ENCODE measurements at regions not wholly inside any gene's neighbourhood (a gene's known extent, or its start where the extent isn't known, plus 50 kb on each side); places are given as distances from the start of the nearest gene placed in this dataset.

DNA sequence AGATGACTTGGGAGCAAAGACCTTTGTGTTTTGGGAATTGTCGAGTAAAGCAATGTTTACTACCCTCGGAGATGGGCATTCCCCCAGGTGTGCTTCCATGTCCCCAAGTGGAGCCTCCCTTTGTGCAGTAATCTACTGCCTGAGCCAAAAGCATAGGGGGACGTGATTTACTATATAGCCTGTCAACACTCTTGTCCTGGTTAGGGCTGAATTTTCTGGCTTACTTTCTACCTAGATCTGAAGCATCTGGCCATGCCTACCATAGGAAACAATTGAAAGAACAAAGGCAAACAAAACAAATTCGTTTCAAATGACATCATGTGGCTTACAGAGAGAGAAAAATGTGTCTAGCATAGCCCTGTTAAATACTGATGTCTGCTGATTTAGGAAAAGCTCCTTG is 350.6 kb downstream of the SAMD5 start:
- DNase-seq (ENCODE audit: low read depth in 2 of 2) = no peak

DNA sequence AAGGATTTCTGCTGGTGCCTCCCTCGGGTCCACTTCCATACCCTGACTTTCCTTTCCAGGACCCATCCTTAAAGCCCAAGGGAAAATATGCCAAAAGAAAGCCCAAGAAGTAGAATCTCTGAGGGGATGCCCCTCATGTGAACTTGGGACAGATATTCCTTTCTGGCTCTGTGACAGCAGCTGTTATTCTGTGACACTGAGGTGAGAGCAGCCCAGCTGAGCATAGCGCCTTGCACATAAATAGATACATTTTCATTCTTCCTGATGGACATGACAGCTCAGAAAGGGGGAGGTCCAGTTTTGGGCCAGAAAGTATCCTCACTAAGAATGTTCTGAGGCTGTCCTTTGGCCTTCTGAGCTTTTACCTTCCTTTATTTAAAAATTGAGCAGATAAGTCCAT is 353.2 kb downstream of the SAMD5 start:
- DNase-seq (ENCODE audit: low read depth in 2 of 2) = no peak

DNA sequence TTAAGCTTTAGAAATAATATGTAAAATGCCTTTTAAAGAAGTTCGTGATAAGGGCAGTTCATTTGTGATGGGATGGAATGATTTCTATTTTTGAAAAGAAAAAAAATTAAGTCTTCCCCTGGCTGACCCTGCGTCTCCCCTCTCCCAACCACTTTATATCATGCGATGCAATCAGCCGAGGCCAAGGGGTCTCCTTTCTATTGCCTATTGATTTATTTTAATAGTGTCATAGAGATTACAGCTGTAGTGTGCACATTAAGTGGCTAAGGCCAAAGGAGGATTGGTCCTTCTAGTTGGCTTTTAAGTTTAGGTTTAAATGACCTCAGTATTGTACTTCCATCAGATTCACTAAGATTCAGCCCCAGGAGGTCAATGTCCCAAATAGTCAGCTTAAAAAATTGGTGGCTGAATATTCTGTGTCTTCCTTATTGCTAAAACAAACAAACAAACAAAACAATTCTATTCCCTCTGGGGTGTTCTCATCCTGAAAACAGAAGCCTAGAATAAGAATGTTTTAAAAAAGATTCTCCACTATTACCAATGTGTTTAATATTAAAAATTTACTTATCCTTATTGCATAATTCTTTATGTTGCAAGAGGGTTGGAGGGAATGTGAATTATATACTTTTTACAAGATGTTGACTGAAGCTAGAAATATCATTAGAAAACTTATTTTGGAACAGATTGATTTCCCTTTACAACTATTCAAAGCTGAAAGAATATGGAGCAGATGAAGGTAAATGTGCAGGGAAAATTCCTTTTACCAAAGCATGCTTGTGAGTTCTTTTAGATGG is 359.1 kb downstream of the SAMD5 start:
- DNase-seq (ENCODE audit: low read depth in 2 of 2) = no peak

DNA sequence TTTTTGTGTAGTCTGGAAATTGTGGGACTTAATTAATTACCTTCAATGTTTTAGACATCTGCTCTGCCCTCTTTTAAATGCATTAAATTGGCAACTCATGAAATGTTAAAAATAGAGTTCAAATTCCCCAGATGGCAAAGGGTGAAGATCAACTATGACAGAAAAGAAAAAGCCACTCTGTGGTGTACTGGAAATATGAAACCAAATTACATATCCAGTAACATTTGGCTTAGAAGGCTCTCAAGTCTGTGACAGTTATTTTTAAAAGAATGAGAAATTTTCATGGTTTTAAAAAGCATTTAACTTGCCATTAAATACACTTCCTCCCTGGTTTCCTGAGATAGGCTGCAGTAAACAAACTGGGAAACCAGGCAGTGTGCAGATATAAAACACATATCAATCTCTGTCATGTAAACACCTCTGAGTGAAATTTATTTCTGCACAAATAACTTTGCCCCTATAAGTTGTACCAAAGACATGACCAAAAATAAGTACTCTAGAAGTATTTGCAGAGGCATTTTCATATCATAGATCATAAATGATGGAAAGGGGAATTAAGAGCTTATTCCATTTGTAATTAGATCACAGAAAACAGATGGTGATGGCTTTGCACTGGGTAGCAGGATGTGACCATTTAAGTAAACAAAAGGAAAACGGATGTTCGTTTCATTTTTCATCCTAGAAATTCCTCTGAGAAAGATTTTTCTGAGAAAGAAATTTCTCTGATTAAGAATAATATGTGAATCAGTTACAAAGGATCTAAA is 360.1 kb downstream of the SAMD5 start:
- no peak for DNase-seq (ENCODE audit: low read depth in 2 of 2)

DNA sequence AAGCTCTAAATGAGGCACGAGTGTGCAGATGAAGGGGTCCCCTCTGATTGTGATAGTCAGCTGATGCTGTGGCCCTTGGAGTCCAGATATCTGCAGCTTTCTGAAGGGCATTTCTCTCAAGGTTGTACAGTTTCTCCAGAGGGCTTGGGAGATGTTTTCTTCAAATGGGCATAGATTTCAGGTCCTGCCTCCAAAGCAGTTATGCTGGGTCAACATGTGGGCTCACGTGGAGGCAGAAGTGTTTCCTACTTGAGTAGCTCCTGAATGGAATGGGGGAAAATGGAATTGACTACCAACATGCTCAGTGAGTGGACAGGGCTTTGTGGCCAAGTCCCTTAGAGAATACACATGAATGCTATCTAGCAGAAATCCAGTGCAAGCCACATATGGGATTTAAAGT is 360.7 kb downstream of the SAMD5 start:
- DNase-seq (ENCODE audit: low read depth in 2 of 2) = no peak

DNA sequence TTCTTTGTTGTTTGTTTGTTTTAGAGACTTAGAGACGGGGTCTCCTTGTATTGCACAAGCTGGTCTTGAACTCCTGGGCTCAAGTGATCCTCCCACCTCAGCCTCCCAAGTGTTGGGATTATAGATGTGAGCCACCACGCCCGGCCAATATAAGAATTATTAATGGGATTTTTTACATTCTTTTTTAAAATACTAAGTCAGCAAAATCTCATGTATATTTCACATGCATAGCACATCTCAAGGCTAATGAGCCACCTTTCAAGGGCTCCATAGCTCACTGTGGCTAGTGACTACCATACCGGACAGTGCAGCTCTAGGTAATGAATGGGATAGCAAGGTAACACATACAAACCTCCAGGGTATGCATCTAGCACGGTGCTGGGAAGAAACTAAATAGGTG is 361.4 kb downstream of the SAMD5 start:
- no peak for DNase-seq (ENCODE audit: low read depth in 2 of 2)

DNA sequence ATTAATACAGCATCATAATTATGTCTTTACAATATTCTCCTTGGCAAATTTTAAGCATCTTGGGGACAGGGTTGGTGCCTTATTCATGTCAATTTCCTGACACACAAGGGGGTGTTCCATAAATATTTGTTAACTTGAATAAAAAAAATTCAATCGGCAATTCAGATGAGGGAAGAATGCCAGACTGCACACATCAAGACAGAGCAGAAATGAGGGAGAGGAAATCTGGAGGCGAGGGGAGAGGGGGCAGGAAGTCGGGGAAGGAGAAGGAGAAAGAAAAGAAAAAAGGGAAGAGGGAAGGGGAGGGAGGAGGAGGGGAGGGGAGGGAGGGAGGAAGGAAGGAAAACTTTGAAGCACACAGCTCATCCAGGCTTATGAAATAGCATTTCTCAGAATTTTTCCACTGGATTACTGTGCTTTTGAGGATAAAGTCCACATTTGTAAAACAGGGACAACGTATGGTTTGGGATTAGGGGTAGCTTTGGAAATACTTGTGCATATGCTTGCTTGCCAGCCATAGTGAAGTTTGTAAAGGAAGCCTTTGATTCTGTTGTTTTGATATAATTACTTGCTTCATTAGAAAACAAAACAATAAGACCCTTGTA is 362.1 kb downstream of the SAMD5 start:
- no peak for DNase-seq (ENCODE audit: low read depth in 2 of 2)

DNA sequence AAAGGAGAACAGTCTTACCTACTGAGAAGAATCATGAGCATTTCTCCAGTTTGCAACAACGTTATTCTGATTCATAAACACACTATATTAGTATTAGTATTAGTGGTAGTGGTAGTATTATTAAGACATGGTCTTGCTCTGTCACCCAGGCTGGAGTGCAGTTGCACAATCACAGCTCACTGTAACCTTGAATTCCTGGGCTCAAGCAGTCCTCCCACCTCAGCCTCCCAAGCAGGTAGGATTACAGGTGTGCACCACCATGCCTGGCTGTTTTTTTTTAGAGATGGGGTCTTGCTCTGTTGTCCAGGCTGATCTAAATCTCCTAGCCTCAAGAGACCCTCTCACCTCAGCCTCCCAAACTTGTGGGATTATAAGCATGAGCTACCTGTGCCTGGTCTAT is 363.5 kb downstream of the SAMD5 start:
- DNase-seq (ENCODE audit: low read depth in 2 of 2) = no peak

DNA sequence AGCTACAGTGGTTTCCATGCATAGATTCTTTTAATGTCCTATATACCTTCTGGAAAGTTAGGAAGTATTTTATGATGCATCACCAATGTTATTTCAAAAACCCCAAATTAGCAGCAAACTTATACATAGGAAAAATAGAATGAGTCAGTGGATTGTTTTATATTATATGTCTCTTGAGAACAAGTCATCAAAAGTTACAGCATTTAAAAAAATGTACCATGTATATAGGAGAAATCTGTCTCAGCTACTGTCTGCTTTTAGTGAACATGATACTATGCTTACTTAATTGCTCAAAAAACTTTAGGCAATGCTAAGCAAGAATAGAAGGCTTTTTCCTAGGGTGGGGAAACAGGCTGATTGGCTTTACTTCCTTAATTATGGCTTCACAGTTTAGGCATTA is 365.3 kb downstream of the SAMD5 start:
- no peak for DNase-seq (ENCODE audit: low read depth in 2 of 2)

DNA sequence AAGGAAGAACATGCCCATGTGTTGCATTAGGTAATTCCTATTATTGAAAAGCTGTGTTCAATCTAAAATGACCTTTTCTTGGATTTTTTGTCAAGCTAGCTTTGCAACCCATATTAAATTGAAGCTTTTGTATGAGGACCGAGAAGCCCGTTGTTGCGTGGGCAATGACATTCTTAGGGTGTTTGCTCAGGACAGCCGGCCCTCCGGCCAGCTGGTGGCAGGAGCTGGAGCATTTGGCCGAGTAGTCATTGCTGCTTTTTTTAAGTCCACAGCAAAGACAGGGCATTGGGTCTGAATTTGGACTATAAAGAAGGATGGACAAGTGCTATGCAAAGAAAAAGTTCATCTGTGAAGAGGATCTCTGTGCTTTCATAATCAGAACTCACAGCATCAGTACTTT is 365.8 kb downstream of the SAMD5 start:
- DNase-seq (ENCODE audit: low read depth in 2 of 2) = no peak

DNA sequence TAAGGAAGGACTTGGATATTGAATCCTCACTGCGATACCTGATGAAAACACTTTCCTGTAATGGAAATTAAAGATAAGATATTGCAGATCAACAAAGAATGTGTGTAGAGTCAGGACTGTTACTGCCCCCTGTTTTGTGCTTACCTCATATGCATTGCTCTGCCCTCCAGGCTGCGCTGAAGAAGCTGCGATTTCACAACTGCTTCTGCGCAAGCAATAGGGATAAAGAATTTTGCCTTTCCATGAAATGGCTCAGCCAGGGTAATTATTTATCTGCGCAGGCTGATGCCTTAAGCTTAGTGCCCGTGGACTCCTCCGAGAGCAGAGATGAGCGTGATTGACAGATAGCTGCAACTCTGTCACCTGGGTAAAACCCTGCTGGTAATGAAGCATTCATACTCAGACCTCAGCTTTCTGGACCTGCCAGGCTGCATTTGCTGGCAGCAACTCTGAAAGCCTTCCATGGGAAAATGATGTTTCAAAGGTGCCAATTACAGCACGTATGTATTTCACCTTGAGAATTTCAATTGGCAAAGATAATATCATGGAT is 370.6 kb downstream of the SAMD5 start:
- no peak for DNase-seq (ENCODE audit: low read depth in 2 of 2)

DNA sequence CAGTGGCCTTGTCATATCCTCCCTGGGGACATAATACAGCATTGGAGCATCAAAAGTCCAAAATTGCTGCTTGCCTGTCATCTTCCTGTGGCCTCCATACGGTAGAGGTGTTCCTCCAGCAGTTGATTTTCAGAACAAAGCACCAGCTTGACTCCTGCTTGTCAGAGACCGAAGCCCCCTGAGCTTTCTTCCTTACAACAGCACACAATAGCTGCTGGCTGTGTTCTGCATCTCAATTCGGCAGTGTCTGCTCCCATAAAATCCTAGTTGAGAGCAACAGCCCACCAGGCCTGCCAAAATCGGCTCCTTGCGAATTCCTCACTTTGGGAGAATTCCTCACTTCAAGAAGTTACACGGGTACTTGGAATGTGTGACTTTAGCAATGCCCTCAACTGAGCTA is 372.9 kb downstream of the SAMD5 start:
- DNase-seq (ENCODE audit: low read depth in 2 of 2) = no peak

DNA sequence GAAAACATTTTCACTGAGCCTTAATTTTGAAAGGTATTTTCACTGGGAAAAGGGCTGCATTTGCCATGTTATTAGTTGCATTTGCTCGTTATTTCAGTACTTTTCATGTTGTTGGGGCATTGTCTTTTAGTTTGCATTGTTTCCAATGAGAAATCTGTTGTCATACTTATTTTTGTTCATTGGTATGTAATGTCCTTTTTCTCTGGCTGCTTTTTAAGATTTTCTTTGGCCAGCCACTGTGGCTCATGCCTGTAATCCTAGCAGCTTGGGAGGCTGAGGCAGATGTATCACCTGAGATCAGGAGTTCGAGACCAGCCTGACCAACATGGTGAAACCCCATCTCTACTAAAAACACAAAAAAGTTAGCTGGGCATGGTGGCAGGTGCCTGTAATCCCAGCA is 379.9 kb downstream of the SAMD5 start:
- DNase-seq (ENCODE audit: low read depth in 2 of 2) = no peak

DNA sequence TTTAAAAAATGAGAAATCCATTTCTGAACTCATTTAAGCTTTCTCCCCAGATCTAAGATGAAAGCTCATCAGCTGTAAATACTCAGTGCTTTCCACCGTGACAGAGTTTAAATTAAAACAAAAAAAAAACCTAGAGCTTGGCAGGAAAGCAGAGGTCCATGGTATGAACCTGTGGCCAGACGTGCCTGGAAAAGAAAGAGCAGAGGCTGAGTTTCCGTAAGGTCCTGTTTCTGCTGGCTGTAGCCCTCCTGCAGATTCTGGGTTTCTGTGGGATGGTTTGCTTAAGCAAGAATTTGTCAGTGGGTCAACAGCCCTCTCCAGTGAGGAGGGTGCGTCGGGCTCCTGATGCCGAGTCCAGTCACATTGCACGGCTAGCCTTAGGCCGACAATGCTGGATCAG is 383.2 kb downstream of the SAMD5 start:
- no peak for DNase-seq (ENCODE audit: low read depth in 2 of 2)

DNA sequence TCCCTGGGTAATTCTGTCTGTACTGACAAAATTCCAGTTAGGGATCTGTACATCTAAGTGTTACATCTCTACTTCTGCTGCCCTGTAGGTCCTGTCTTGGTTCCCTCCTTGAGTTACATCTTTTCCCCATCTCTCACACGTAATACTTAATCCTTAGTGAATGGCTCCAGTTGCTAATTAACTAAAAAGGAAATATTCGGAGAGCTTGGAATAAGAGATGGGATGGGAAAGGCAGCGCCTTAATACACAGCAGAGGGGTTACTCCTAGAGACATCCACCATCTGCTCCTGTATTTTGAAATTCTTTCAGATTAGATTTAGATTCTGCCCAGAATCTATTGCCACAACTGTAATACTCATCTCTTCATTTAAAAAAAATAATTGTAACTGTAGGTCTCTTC is 384.0 kb downstream of the SAMD5 start:
- no peak for DNase-seq (ENCODE audit: low read depth in 2 of 2)

DNA sequence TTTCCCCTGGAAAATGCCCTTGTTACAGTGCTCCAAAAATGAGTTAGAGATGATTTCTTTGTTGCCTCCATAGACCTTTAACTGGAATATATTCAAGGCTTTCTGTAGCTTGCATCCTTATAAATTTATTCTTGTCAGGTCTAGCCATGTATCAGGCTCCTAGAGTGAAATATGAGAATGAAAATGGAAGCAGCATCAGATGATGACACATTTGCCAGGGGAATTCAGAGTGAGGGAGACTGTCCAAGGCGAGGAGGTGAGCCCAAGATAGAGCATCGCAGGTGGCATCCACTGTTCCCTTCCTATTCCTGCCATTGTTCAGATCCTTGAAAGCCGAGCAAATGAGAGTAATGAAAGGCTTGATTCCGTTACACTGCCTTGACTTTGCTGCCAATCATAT is 386.8 kb downstream of the SAMD5 start:
- no peak for DNase-seq (ENCODE audit: low read depth in 2 of 2)

DNA sequence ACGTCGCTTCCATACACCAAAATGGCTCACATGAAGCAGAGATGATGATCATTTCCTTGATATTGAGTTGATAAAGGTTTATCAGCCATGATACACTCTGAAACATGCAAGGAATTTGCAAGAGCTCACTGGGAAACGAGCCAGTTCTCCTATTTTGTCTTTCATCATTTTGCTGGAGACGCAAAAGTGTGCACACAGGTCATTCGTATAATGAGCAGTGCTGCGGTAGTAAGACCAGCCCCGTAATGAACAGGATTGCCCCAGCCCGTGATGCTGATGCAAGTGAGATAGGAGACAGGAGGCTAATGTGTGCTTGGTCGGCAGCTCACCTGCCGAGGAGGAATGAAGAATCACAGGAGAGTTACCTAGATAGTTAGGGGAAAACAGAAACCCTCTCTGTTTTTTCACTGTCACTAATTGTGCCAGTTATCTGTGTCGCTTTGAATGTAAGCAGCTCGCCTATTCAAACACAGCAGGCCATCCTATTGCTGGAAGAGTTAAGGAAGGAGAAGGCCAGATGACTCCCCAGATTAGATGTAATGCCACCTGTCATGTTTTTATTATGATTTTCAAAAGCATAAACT is 391.8 kb downstream of the SAMD5 start:
- no peak for DNase-seq (ENCODE audit: low read depth in 2 of 2)

DNA sequence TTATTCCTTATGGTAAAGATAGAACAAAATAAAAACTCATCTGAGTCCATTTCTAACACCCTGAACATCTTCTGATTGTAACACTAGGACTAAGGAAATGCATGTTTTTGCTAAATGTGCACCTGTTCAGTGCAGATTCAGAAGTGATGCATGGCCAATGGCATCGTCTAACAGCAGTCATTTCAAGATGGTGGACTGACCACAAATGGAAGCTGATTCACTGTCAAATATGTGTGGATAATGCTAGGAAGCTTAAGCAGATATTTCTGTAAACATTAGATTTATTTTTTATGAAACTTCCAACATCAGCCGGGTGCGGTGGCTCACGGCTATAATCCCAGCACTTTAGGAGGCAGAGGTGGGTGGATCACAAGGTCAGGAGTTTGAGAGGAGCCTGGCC is 394.8 kb downstream of the SAMD5 start:
- DNase-seq (ENCODE audit: low read depth in 2 of 2) = no peak

DNA sequence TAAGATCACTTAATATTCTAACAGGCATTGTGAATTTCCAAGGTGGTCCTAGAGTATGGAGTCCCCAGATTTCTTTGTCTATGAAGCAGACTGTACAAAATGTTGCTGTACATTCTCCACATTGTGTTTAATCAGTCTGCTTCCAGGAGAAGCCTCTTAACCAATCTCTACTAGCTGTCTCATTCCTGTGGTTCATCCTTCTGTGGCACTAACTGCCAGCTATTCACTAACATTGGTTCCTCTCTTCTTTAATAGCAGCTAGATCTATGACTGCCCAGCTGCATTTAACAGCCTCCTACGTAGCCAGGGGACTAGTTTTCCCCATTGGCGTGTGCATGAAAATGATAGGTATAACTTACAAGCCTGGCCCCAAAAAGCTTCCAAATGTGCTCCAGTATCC is 395.4 kb downstream of the SAMD5 start:
- DNase-seq (ENCODE audit: low read depth in 2 of 2) = no peak

DNA sequence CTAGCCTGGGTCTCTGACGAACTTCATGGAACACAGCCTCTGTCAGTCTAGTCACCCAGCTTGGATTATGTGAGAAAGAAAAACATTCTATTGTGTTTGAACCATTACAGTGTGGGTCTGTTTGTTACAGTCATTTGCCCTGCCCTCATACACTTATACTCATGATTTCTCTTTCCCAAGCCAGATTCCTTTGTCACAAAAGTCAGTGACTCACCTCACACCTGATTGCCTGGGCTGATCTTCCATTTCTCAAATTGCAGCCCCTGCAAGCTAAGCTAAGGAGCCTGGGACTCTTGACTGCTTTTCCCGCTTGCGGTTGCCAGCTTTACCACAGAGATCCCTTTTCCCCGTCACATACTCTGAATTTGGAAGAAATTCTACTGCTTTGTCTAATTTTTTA is 395.9 kb downstream of the SAMD5 start:
- DNase-seq (ENCODE audit: low read depth in 2 of 2) = no peak

DNA sequence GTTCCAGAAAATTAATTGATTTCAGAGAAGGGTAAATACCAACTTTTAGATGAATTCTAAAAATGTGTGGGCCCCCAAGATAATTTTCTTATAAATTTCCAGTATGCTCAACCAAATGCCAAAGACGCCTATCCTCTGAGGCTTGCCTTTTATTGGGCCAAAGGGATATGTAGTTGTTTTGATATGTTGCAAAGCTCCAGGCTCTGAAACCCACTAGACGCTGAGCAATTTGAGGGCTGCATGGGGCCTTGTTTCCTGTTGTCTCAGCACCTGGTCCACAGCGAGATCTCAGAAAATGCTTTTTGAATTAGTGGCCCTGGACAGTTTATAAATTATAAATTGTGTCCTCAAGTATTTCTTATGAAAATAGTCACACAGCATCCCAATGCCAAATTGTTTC is 397.2 kb downstream of the SAMD5 start:
- no peak for DNase-seq (ENCODE audit: low read depth in 2 of 2)

DNA sequence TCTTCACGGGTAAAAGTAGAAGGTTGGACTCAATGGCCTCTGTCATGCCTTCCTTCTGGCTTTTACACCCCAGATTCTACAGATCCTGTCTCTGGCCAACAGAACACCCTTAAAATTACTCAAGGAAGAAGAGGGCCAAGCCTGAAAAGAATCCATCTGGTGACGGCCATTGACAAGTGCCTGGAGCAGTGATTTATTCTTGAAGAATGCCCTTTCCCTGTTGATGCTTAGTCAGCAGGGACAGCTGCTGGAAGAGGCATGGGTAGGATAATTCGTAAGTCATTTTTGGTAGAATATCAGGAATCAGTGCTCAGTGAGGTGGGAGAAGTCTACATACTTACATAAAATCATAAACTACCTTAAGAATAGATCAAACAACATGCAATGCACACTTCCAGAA is 397.9 kb downstream of the SAMD5 start:
- DNase-seq (ENCODE audit: low read depth in 2 of 2) = no peak

All from stimulated activated CD4-positive, alpha-beta T cell treated with anti-CD3 and anti-CD28 coated beads, Interleukin-15, amount 100 ng/mL, for 48 hours (primary cell).